ENCODE measurements at regions not wholly inside any gene's neighbourhood (a gene's known extent, or its start where the extent isn't known, plus 50 kb on each side); places are given as distances from the start of the nearest gene placed in this dataset.

DNA sequence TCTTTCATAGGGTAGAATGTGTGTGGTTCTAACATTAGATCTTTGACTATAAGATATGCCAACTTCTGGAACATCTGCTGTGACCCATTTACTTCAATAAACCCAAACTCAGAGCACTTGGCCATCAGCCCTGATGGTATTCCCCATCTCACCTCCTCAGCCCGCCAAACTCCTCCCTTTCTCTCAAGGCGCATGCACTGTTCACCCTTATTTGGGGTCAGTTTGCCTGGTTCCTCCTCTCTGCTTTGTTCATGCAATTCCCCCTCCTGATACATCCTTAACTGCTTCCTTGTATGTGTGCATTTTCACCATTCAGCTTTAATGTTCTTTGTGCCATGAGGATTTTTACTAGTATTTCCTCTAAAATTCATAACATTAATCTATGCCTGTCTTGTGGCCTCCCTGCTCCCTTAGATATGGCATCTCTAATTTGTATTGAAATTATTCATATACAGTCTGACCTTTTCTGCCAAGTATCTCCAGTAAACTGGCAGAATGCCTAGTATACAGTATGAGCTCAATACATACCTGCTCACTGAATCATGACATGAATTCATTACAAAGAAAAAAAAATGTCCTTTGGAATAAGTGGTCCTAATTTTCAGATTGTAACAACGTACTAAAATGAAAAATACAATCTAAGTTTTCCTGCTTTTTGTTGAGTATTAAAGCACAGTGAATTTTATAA, 336.8 kb upstream of the IGFBP3 start:
- no peak for TF ChIP-seq REST (IDR thresholded peaks at IDR 0.05; ENCODE audit: insufficient read depth in 1 of 2, low read depth in 2 of 2, low read length in 2 of 2)
- no peak for TF ChIP-seq POLR2AphosphoS5 (IDR thresholded peaks at IDR 0.05; ENCODE audit: low read depth, low read length)
- no peak for TF ChIP-seq TAF1 (IDR thresholded peaks at IDR 0.05; ENCODE audit: borderline replicate concordance, insufficient read depth, low read length)
- TF ChIP-seq SIN3A (IDR thresholded peaks at IDR 0.05; ENCODE audit: borderline replicate concordance, insufficient read depth, low read length), result no peak
